WTC11 (cell line): ENCODE measurements at regions not wholly inside any gene's neighbourhood (a gene's known extent, or its start where the extent isn't known, plus 50 kb on each side); places are given as distances from the start of the nearest gene placed in this dataset.

ENCODE experiments used
- ATAC-seq: fragments of 200-7000 bp; cut with Tn5 transposase; 2 replicates; pipeline ENCODE4 v1.10.0; 2021; ENCODE audit warnings: mild to moderate bottlenecking, moderate library complexity
- CTCF ChIA-PET: fragments of 300-600 bp; sonication (Branson Sonifier 250); formaldehyde crosslinking; loops from one replicate; lab custom pipeline; 2021; ENCODE audit warnings: antibody characterized with exemption; lab: Charles Lee
- POLR2A ChIA-PET: fragments of 350-600 bp; sonication (Branson Sonifier 250); formaldehyde crosslinking; loops from one replicate; lab custom pipeline; 2021; ENCODE audit warnings: antibody characterized with exemption; lab: Charles Lee
- DNase-seq: peaks from one replicate; pipeline ENCODE4 v3.0.0; 2021; ENCODE audit warnings: low spot score
- H3K27ac Mint-ChIP-seq: 2 replicates; pipeline ENCODE4 v1.8.0; 2021; ENCODE audit warnings: mixed read lengths
- H3K27me3 Mint-ChIP-seq: 2 replicates; pipeline ENCODE4 v1.8.0; 2021; ENCODE audit warnings: low read depth, mild to moderate bottlenecking, moderate library complexity, mixed read lengths
- H3K36me3 Mint-ChIP-seq: 2 replicates; pipeline ENCODE4 v1.8.0; 2021; ENCODE audit warnings: mixed read lengths
- H3K4me1 Mint-ChIP-seq: 2 replicates; pipeline ENCODE4 v1.8.0; 2022; ENCODE audit warnings: mixed read lengths
- H3K4me3 Mint-ChIP-seq: 2 replicates; pipeline ENCODE4 v1.8.0; 2021; ENCODE audit warnings: mild to moderate bottlenecking, moderate library complexity, mixed read lengths
- H3K9me3 Mint-ChIP-seq: 2 replicates; pipeline ENCODE4 v1.8.0; 2021; ENCODE audit warnings: mixed read lengths
- ATF1 ChIP-seq: sonication (generic); formaldehyde crosslinking; IDR thresholded peaks from 2 replicates; pipeline ENCODE4 v1.8.1; 2023; ENCODE audit warnings: mild to moderate bottlenecking, moderate library complexity, missing genetic modification reagents
- ATF2 ChIP-seq: sonication (generic); formaldehyde crosslinking; IDR thresholded peaks from 2 replicates; pipeline ENCODE4 v1.8.1; 2022; ENCODE audit warnings: low read depth, missing genetic modification reagents, borderline replicate concordance
- CREB1 ChIP-seq: sonication (generic); formaldehyde crosslinking; IDR thresholded peaks from 2 replicates; pipeline ENCODE4 v1.8.0; 2023; ENCODE audit warnings: mild to moderate bottlenecking, missing genetic modification reagents
- E2F1 ChIP-seq: sonication (generic); formaldehyde crosslinking; IDR thresholded peaks from 2 replicates; pipeline ENCODE4 v1.8.0; 2022; ENCODE audit warnings: mild to moderate bottlenecking, missing genetic modification reagents
- ERG ChIP-seq: fragments of 250-450 bp; sonication (Bioruptor Pico); IDR thresholded peaks from 2 replicates; pipeline ENCODE4 v1.8.0; 2021; ENCODE audit warnings: mild to moderate bottlenecking
- FOXK1 ChIP-seq: sonication (generic); formaldehyde crosslinking; IDR thresholded peaks from 2 replicates; pipeline ENCODE4 v1.8.0; 2022; ENCODE audit warnings: mild to moderate bottlenecking, moderate library complexity, missing genetic modification reagents
- GABPB1 ChIP-seq: sonication (generic); formaldehyde crosslinking; IDR thresholded peaks from 2 replicates; pipeline ENCODE4 v1.8.1; 2023; ENCODE audit warnings: mild to moderate bottlenecking, missing genetic modification reagents
- KAT7 ChIP-seq: sonication (generic); formaldehyde crosslinking; IDR thresholded peaks from 2 replicates; pipeline ENCODE4 v1.8.1; 2023; ENCODE audit warnings: missing genetic modification reagents, mild to moderate bottlenecking, borderline replicate concordance
- MLX ChIP-seq: sonication (generic); formaldehyde crosslinking; IDR thresholded peaks from 2 replicates; pipeline ENCODE4 v1.8.1; 2023; ENCODE audit warnings: mild to moderate bottlenecking, missing genetic modification reagents, moderate library complexity
- NFATC4 ChIP-seq: fragments of 250-450 bp; sonication (Bioruptor Pico); IDR thresholded peaks from 2 replicates; pipeline ENCODE4 v1.9.0; 2021; ENCODE audit warnings: mild to moderate bottlenecking
- PRDM15 ChIP-seq: sonication (generic); formaldehyde crosslinking; IDR thresholded peaks from 2 replicates; pipeline ENCODE4 v1.8.0; 2022; ENCODE audit warnings: missing genetic modification reagents
- RELA ChIP-seq: sonication (generic); formaldehyde crosslinking; IDR thresholded peaks from 2 replicates; pipeline ENCODE4 v1.8.1; 2022; ENCODE audit warnings: missing genetic modification reagents, mild to moderate bottlenecking, borderline replicate concordance
- SP1 ChIP-seq: sonication (generic); formaldehyde crosslinking; conservative IDR thresholded peaks from 2 replicates; pipeline ENCODE4 v1.8.1; 2022; ENCODE audit warnings: missing genetic modification reagents
- TCF7 ChIP-seq: sonication (generic); formaldehyde crosslinking; IDR thresholded peaks from 2 replicates; pipeline ENCODE4 v1.8.0; 2022; ENCODE audit warnings: mild to moderate bottlenecking, low read depth, missing genetic modification reagents, moderate library complexity
- TEAD1 ChIP-seq: sonication (generic); formaldehyde crosslinking; IDR thresholded peaks from 2 replicates; pipeline ENCODE4 v1.8.0; 2022; ENCODE audit warnings: mild to moderate bottlenecking, missing genetic modification reagents
- ZNF532 ChIP-seq: fragments of 250-450 bp; sonication (Bioruptor Pico); IDR thresholded peaks from 2 replicates; pipeline ENCODE4 v1.9.0; 2021; ENCODE audit warnings: mild to moderate bottlenecking, borderline replicate concordance

GRCh38 chr1:30060738-30061137 lies 662.6 kb downstream of the MATN1 start (continued):
- TF ChIP-seq PRDM15 (CRISPR knock-in tag) = no peak
- no peak for TF ChIP-seq GABPB1 (CRISPR knock-in tag)
- no peak for TF ChIP-seq E2F1 (CRISPR knock-in tag)
- no peak for TF ChIP-seq SP1

- no peak for DNase-seq
- peaks cover 4% of the 10 kb centered on the region for H3K9me3 Mint-ChIP-seq
- POLR2A ChIA-PET = no interaction called here
- peaks cover 17% of the 10 kb centered on the region for H3K4me1 Mint-ChIP-seq
- no peak overlapping the region for H3K27ac Mint-ChIP-seq
- H3K4me3 Mint-ChIP-seq = no peak overlapping the region
- no peaks in the 10 kb centered on the region for H3K36me3 Mint-ChIP-seq
- no peaks in the 10 kb centered on the region; the same call in 1 of the 2 replicates for H3K27me3 Mint-ChIP-seq
- ATAC-seq = no peak
- TF ChIP-seq TCF7 (no peak), TEAD1 (CRISPR knock-in tag) (no peak), PRDM15 (CRISPR knock-in tag) (no peak), ERG (no peak), NFATC4 (CRISPR knock-in tag) (no peak), MLX (CRISPR knock-in tag) (no peak), FOXK1 (CRISPR knock-in tag) (no peak), ATF2 (CRISPR knock-in tag) (no peak), KAT7 (CRISPR knock-in tag) (no peak), RELA (CRISPR knock-in tag) (no peak), CREB1 (CRISPR knock-in tag) (no peak), E2F1 (CRISPR knock-in tag) (no peak), ATF1 (CRISPR knock-in tag) (no peak), ZNF532 (CRISPR knock-in tag) (no peak)
- CTCF ChIA-PET = interaction anchor here (0.6 kb wide), 1 partner anchor 569 kb away, joined by 4 read pairs; no protein-coding TSS in a partner anchor
These were observed 664.4 kb downstream of the MATN1 start for GRCh38 chr1:30058970-30059369.
